ENCODE measurements at regions not wholly inside any gene's neighbourhood (a gene's known extent, or its start where the extent isn't known, plus 50 kb on each side); places are given as distances from the start of the nearest gene placed in this dataset.

DNA sequence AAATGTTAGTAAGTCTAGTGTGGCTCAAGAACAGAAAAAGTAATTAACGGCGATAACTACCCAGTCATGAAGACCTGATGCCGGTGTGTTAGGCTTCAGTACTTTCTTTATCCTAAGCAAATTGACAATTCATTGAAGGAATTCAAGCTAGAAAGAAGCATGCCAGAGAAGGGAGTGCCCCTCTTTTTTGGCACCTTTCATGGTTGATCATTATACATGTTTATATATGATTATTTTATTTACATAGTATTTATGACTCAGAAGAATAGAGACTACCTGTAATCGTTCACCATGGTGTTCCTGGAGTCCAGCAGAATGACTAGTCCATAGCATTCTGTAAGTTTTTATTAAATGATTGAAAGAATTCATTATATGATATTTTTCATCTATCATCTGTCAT lies 548.3 kb upstream of the SLIT2 start:
- no peak for TF ChIP-seq EP300 (IDR thresholded peaks at IDR 0.05)
- TF ChIP-seq, protein P1, sequence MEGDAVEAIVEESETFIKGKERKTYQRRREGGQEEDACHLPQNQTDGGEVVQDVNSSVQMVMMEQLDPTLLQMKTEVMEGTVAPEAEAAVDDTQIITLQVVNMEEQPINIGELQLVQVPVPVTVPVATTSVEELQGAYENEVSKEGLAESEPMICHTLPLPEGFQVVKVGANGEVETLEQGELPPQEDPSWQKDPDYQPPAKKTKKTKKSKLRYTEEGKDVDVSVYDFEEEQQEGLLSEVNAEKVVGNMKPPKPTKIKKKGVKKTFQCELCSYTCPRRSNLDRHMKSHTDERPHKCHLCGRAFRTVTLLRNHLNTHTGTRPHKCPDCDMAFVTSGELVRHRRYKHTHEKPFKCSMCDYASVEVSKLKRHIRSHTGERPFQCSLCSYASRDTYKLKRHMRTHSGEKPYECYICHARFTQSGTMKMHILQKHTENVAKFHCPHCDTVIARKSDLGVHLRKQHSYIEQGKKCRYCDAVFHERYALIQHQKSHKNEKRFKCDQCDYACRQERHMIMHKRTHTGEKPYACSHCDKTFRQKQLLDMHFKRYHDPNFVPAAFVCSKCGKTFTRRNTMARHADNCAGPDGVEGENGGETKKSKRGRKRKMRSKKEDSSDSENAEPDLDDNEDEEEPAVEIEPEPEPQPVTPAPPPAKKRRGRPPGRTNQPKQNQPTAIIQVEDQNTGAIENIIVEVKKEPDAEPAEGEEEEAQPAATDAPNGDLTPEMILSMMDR (IDR thresholded peaks at IDR 0.05): no peak
- TF ChIP-seq POLR2A (IDR thresholded peaks at IDR 0.05): no peak
- no peak for TF ChIP-seq POLR2AphosphoS5 (IDR thresholded peaks at IDR 0.05)

Measured in sigmoid colon (tissue), 4 donors.